Loucy (cell line): ENCODE measurements at regions not wholly inside any gene's neighbourhood (a gene's known extent, or its start where the extent isn't known, plus 50 kb on each side); places are given as distances from the start of the nearest gene placed in this dataset.

ENCODE experiments used
- EZH2phosphoT487 ChIP-seq: fragments of 200-600 bp; IDR thresholded peaks from 2 replicates; pipeline ENCODE4 v1.6.1; 2018; ENCODE audit warnings: antibody characterized with exemption, mild to moderate bottlenecking, moderate library complexity, borderline replicate concordance
- TF ChIP-seq, protein P1 (sequence below): fragments of 200-600 bp; sonication (generic); conservative IDR thresholded peaks from 2 replicates; pipeline ENCODE4 v1.5.1; 2014; ENCODE audit warnings: mild to moderate bottlenecking, antibody characterized with exemption, low read length

DNA sequence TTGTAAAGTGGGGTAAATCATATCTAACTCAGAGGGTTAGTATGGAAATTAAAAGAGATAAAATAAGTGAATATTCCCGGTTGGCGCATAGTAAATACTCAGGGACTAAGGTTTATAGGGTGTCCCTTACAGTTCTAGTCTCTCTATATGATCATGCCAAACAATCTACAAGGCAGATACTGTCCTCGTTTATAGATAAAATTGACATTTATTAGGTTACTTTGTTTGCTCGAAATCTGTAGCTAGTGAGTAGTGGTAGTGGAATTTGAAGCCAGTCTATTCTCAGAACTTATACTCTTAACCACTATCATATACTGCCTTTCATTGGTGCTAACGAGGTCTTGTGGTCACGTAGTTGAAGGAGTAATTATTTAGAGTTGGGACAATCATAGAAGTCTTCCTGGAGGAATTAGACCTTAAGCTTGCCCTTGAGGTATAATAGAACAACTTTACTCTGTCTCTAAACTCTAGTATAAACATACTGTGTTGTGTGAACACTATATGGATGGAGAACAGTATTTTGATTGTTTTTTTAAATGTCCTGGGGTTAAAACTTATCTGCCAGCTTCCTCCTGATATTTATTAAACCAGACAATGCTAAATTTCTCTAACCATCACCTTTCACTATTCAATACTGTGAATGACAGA, 324.0 kb downstream of the STIM2 start:
- TF ChIP-seq, protein P1, sequence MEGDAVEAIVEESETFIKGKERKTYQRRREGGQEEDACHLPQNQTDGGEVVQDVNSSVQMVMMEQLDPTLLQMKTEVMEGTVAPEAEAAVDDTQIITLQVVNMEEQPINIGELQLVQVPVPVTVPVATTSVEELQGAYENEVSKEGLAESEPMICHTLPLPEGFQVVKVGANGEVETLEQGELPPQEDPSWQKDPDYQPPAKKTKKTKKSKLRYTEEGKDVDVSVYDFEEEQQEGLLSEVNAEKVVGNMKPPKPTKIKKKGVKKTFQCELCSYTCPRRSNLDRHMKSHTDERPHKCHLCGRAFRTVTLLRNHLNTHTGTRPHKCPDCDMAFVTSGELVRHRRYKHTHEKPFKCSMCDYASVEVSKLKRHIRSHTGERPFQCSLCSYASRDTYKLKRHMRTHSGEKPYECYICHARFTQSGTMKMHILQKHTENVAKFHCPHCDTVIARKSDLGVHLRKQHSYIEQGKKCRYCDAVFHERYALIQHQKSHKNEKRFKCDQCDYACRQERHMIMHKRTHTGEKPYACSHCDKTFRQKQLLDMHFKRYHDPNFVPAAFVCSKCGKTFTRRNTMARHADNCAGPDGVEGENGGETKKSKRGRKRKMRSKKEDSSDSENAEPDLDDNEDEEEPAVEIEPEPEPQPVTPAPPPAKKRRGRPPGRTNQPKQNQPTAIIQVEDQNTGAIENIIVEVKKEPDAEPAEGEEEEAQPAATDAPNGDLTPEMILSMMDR: no peak
- no peak for TF ChIP-seq EZH2phosphoT487
